Liver (tissue), 3 donors: ENCODE measurements at regions not wholly inside any gene's neighbourhood (a gene's known extent, or its start where the extent isn't known, plus 50 kb on each side); places are given as distances from the start of the nearest gene placed in this dataset.

ENCODE experiments used
- ATF3 ChIP-seq: IDR thresholded peaks from 2 replicates; pipeline ENCODE4 v1.6.1; 2016; ENCODE audit warnings: antibody characterized with exemption
- CTCF ChIP-seq: fragments of 150-350 bp; IDR thresholded peaks from 2 replicates; pipeline ENCODE4 v1.5.1; 2017; ENCODE audit warnings: improper control_type of control experiment, low read depth, low read length; ENCODE audit not compliant: missing input control
- EGR1 ChIP-seq, 2 donors: IDR thresholded peaks; 2 replicates each; pipeline ENCODE4 v1.6.1; 2016 to 2018; ENCODE audit warnings: antibody characterized with exemption in 2 of 2, low read depth in 2 of 2
- GABPA ChIP-seq, 2 donors: IDR thresholded peaks in 1 of 2; conservative IDR thresholded peaks in 1 of 2; 2 replicates each; pipeline ENCODE4 v1.6.1; 2016; ENCODE audit warnings: antibody characterized with exemption in 2 of 2, mild to moderate bottlenecking in 1 of 2, moderate library complexity in 1 of 2
- JUND ChIP-seq, 2 donors: IDR thresholded peaks; 2 replicates each; pipeline ENCODE4 v1.6.1; 2016; ENCODE audit warnings: antibody characterized with exemption in 2 of 2
- MAX ChIP-seq: IDR thresholded peaks from 2 replicates; pipeline ENCODE4 v1.6.1; 2016; ENCODE audit warnings: antibody characterized with exemption
- NR2F2 ChIP-seq: IDR thresholded peaks from 2 replicates; pipeline ENCODE4 v1.6.1; 2016; ENCODE audit warnings: antibody characterized with exemption
- RAD21 ChIP-seq, 2 donors: IDR thresholded peaks; 2 replicates each; pipeline ENCODE4 v1.6.1; 2016; ENCODE audit warnings: antibody characterized with exemption in 2 of 2, mild to moderate bottlenecking in 2 of 2
- REST ChIP-seq: IDR thresholded peaks from 2 replicates; pipeline ENCODE4 v1.6.1; 2016; ENCODE audit warnings: antibody characterized with exemption, mild to moderate bottlenecking
- RXRA ChIP-seq, 2 donors: IDR thresholded peaks; 2 replicates each; pipeline ENCODE4 v1.6.1; 2017 to 2018; ENCODE audit warnings: antibody characterized with exemption in 2 of 2, mild to moderate bottlenecking in 1 of 2
- TAF1 ChIP-seq: conservative IDR thresholded peaks from 2 replicates; pipeline ENCODE4 v1.6.1; 2016; ENCODE audit warnings: antibody characterized with exemption, mild to moderate bottlenecking
- YY1 ChIP-seq: IDR thresholded peaks from 2 replicates; pipeline ENCODE4 v1.6.1; 2016; ENCODE audit warnings: antibody characterized with exemption, mild to moderate bottlenecking
- donor health status: healthy.
- donor health status: healthy.

GRCh38 chr2:66001538-66001937 lies 433.4 kb upstream of the MEIS1 start:
- TF ChIP-seq CTCF = no peak
- TF ChIP-seq RAD21 (IDR thresholded peaks at IDR 0.05) = no peak
- no peak for TF ChIP-seq JUND (IDR thresholded peaks at IDR 0.05)
- no peak for TF ChIP-seq YY1
- TF ChIP-seq MAX = no peak
- no peak for TF ChIP-seq ATF3
- TF ChIP-seq EGR1 (IDR thresholded peaks at IDR 0.05; ENCODE audit: low read depth in 2 of 2) = no peak
- TF ChIP-seq REST = no peak
- no peak for TF ChIP-seq RXRA (IDR thresholded peaks at IDR 0.05)
- no peak for TF ChIP-seq NR2F2
- TF ChIP-seq GABPA (IDR thresholded peaks at IDR 0.05 in 1 of 2, conservative IDR thresholded peaks at IDR 0.05 in 1 of 2) = no peak
- no peak for TF ChIP-seq TAF1
